ENCODE measurements at regions not wholly inside any gene's neighbourhood (a gene's known extent, or its start where the extent isn't known, plus 50 kb on each side); places are given as distances from the start of the nearest gene placed in this dataset.

DNA sequence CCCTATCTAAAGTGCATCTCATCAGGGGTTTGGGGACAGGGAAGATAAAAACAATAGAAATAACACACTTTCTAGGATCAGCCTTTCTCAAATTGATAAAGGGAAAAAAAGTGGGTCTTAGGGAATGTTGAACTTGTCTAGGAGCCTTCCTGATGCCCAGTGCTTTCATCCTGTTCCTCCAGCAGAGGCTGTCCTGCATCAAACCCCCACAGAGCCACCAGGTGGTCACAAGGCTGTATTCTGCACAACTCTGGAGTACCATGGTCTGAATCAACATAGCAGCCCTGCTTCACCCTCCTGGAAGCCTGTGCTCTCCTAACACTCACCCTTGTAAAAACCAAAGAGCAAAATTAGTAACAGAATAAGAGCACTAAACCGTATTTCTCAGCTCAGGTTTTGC is 118.5 kb upstream of the SLC25A36 start:
- intact Hi-C loops (cut with DNase I) = no loop called here
- no peak overlapping the region for H3K27ac ChIP-seq (replicated peaks in 1 of 4)
- 75% methylated on average over 1 of the region's 1 CpG for WGBS

DNA sequence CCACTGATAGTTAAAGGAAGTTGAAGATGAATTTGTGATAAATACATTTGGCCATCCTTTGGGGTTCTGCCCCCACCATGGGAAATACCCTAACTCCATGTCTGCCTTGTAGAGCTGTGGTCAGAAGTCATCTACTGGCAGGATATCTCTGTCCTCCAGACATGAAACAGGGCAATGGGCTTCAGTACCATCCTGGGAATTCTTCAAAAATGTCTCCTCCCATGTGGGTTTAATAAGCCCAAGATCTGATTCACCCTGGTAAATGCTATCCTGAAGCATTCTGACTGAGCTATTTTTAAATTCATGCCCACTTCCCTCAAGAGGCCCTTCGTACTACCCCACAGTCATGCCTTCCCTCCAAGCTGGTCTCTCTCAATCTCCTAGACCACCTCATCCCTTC is 113.7 kb upstream of the SLC25A36 start:
- no peak for DNase-seq (ENCODE audit: extremely low spot score)
- H3K36me3 ChIP-seq = no peaks in the 10 kb centered on the region
- intact Hi-C loops (cut with DNase I) = no loop called here
- H3K27ac ChIP-seq (replicated peaks in 1 of 4) = no peak overlapping the region
- H3K9me3 ChIP-seq = no peaks in the 10 kb centered on the region
- no peak overlapping the region for H3K4me3 ChIP-seq
- H3K4me1 ChIP-seq = no peaks in the 10 kb centered on the region
- no peaks in the 10 kb centered on the region for H3K27me3 ChIP-seq
- TF ChIP-seq POLR2A (IDR thresholded peaks at IDR 0.05; ENCODE audit: low read depth) = no peak
- TF ChIP-seq EP300 (IDR thresholded peaks at IDR 0.05) = no peak
- TF ChIP-seq POLR2AphosphoS5 (IDR thresholded peaks at IDR 0.05) = no peak
- TF ChIP-seq, protein P1, sequence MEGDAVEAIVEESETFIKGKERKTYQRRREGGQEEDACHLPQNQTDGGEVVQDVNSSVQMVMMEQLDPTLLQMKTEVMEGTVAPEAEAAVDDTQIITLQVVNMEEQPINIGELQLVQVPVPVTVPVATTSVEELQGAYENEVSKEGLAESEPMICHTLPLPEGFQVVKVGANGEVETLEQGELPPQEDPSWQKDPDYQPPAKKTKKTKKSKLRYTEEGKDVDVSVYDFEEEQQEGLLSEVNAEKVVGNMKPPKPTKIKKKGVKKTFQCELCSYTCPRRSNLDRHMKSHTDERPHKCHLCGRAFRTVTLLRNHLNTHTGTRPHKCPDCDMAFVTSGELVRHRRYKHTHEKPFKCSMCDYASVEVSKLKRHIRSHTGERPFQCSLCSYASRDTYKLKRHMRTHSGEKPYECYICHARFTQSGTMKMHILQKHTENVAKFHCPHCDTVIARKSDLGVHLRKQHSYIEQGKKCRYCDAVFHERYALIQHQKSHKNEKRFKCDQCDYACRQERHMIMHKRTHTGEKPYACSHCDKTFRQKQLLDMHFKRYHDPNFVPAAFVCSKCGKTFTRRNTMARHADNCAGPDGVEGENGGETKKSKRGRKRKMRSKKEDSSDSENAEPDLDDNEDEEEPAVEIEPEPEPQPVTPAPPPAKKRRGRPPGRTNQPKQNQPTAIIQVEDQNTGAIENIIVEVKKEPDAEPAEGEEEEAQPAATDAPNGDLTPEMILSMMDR (IDR thresholded peaks at IDR 0.05) = no peak
- WGBS = 79% methylated on average over 1 of the region's 1 CpG

More for the DNA sequence above, 118.5 kb upstream of the SLC25A36 start:
- no peaks in the 10 kb centered on the region for H3K27me3 ChIP-seq
- no peak for DNase-seq (ENCODE audit: extremely low spot score)
- H3K4me3 ChIP-seq = no peak overlapping the region
- no peak for TF ChIP-seq EP300 (IDR thresholded peaks at IDR 0.05)
- TF ChIP-seq POLR2AphosphoS5 (IDR thresholded peaks at IDR 0.05) = no peak
- TF ChIP-seq POLR2A (IDR thresholded peaks at IDR 0.05; ENCODE audit: low read depth) = no peak
- TF ChIP-seq, protein P1 (IDR thresholded peaks at IDR 0.05) = no peak
- H3K4me1 ChIP-seq = no peaks in the 10 kb centered on the region
- no peaks in the 10 kb centered on the region for H3K36me3 ChIP-seq
- no peaks in the 10 kb centered on the region for H3K9me3 ChIP-seq

DNA sequence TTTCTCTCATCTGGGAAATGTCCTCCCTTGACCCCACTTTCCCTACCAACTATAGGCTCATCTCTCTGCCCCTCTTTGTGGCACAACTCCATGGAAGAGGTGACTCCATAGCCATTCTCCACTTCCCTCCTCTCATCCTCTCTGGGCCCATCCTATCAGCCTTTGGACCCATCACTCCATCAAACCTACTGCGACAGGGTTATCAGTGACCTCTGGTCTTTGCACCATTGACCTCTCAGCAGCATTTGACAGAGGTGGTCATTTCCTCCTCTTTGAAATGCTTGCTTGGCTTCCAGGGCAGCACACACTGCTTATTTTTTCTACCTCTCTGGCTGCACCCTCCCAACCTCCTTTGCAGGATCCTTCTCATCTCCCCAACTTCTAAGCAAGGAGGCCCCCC is 113.1 kb upstream of the SLC25A36 start:
- DNase-seq (ENCODE audit: extremely low spot score) = no peak
- Histone ChIP-seq H3K9me3 (no peaks in the 10 kb centered on the region), H3K4me1 (no peaks in the 10 kb centered on the region), H3K4me3 (no peak overlapping the region), H3K27ac (replicated peaks in 1 of 4) (no peak overlapping the region), H3K36me3 (no peaks in the 10 kb centered on the region), H3K27me3 (no peaks in the 10 kb centered on the region)
- TF ChIP-seq EP300 (IDR thresholded peaks at IDR 0.05) = no peak
- TF ChIP-seq, protein P1 (IDR thresholded peaks at IDR 0.05) = no peak
- TF ChIP-seq POLR2A (IDR thresholded peaks at IDR 0.05; ENCODE audit: low read depth) = no peak
- TF ChIP-seq POLR2AphosphoS5 (IDR thresholded peaks at IDR 0.05) = no peak
- intact Hi-C loops (cut with DNase I) = no loop called here
- 45% methylated on average over 1 of the region's 1 CpG for WGBS

DNA sequence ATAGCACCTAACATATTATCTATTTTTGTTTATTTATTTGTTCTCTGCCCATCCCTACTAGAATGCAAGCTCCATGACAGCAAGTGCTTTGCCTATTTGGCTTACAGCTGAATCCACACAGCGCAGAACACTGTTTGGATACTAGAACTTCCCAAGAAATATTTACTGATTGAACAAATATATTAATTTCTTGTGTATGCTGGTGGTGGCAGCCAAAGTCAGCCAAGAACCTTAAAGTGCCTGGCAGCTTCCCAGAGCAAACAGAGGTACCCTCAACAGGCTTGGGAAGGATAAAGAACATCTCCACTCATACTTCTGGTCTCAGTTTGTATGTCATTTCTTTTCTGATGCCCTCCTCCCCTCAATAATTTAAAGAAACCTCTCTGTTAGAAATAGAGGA is 111.8 kb upstream of the SLC25A36 start:
- Histone ChIP-seq H3K4me3 (no peak overlapping the region), H3K27me3 (no peaks in the 10 kb centered on the region), H3K27ac (replicated peaks in 1 of 4) (no peak overlapping the region), H3K4me1 (no peaks in the 10 kb centered on the region), H3K9me3 (no peaks in the 10 kb centered on the region), H3K36me3 (no peaks in the 10 kb centered on the region)
- no peak for TF ChIP-seq POLR2AphosphoS5 (IDR thresholded peaks at IDR 0.05)
- TF ChIP-seq POLR2A (IDR thresholded peaks at IDR 0.05; ENCODE audit: low read depth) = no peak
- TF ChIP-seq, protein P1 (IDR thresholded peaks at IDR 0.05) = no peak
- TF ChIP-seq EP300 (IDR thresholded peaks at IDR 0.05) = no peak
- no peak for DNase-seq (ENCODE audit: extremely low spot score)
- intact Hi-C loops (cut with DNase I) = no loop called here
- 96% methylated on average over 1 of the region's 1 CpG for WGBS

DNA sequence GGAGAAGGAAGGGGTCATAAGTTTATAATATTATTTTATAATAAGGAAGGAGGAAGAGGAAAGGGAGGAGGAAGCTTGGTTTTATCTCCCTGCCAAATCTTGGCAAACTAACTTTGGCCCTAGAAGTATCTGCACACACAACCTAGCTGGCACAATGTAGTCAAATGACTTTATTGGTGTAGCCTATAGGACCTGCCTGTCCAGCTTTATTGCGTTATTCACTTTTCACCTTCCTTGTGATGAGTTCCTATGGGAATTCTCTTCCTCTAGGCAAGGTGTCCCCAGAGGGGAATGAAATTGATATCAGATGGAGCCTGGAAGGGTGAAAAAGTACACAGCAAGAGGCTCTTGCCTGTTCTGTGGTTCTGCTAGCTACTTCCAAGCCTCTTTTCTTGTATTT is 111.2 kb upstream of the SLC25A36 start:
- no peaks in the 10 kb centered on the region for H3K9me3 ChIP-seq
- no peak for DNase-seq (ENCODE audit: extremely low spot score)
- 79% methylated on average over 1 of the region's 1 CpG for WGBS
- H3K4me3 ChIP-seq = no peak overlapping the region
- no peak overlapping the region for H3K27ac ChIP-seq (replicated peaks in 1 of 4)
- no peaks in the 10 kb centered on the region for H3K27me3 ChIP-seq
- intact Hi-C loops (cut with DNase I) = no loop called here
- H3K4me1 ChIP-seq = no peaks in the 10 kb centered on the region
- TF ChIP-seq EP300 (IDR thresholded peaks at IDR 0.05) (no peak), POLR2AphosphoS5 (IDR thresholded peaks at IDR 0.05) (no peak), POLR2A (IDR thresholded peaks at IDR 0.05; ENCODE audit: low read depth) (no peak)
- TF ChIP-seq, protein P1 (IDR thresholded peaks at IDR 0.05) = no peak
- no peaks in the 10 kb centered on the region for H3K36me3 ChIP-seq

All from esophagus muscularis mucosa (tissue), 4 donors.